Breast epithelium (tissue), 3 donors: ENCODE measurements at regions not wholly inside any gene's neighbourhood (a gene's known extent, or its start where the extent isn't known, plus 50 kb on each side); places are given as distances from the start of the nearest gene placed in this dataset.

Experiments
- POLR2A ChIP-seq: fragments of 450-650 bp; IDR thresholded peaks from one replicate; pipeline ENCODE4 v1.6.1; 2016; ENCODE audit warnings: antibody characterized with exemption, mild to moderate bottlenecking, moderate library complexity
- POLR2AphosphoS5 ChIP-seq, 3 donors: sonication (generic); formaldehyde crosslinking; IDR thresholded peaks; one replicate each; pipeline ENCODE4 v1.6.1; 2017; ENCODE audit warnings: antibody characterized with exemption in 3 of 3
- TF ChIP-seq, protein P1 (sequence below), 3 donors: fragments of 450-650 bp; IDR thresholded peaks; one replicate each; pipeline ENCODE4 v1.5.1; 2016 to 2017; ENCODE audit warnings: antibody characterized with exemption in 3 of 3, mild to moderate bottlenecking in 3 of 3, moderate library complexity in 3 of 3

DNA sequence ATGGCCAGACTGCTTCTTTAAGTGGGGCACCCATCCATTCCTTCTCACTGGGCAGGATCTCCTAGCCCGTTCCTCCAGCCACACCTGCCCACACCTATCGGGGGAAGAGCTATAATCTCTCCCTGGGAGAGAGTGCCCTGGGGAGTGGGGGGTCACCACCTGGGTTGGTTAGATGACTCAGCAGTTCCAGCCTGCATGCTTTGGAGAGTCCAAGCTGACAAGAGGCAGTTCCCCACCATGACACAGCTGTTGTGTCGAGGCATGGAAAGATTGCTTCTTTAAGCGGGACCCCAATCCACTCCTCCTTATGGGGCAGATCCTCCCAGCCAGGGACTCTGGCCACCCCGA is 52.6 kb upstream of the PPFIA2 start:
- TF ChIP-seq, protein P1, sequence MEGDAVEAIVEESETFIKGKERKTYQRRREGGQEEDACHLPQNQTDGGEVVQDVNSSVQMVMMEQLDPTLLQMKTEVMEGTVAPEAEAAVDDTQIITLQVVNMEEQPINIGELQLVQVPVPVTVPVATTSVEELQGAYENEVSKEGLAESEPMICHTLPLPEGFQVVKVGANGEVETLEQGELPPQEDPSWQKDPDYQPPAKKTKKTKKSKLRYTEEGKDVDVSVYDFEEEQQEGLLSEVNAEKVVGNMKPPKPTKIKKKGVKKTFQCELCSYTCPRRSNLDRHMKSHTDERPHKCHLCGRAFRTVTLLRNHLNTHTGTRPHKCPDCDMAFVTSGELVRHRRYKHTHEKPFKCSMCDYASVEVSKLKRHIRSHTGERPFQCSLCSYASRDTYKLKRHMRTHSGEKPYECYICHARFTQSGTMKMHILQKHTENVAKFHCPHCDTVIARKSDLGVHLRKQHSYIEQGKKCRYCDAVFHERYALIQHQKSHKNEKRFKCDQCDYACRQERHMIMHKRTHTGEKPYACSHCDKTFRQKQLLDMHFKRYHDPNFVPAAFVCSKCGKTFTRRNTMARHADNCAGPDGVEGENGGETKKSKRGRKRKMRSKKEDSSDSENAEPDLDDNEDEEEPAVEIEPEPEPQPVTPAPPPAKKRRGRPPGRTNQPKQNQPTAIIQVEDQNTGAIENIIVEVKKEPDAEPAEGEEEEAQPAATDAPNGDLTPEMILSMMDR (IDR thresholded peaks at IDR 0.05) = no peak
- no peak for TF ChIP-seq POLR2A
- no peak for TF ChIP-seq POLR2AphosphoS5 (IDR thresholded peaks at IDR 0.05)
